C4-2B (cell line): ENCODE measurements at regions not wholly inside any gene's neighbourhood (a gene's known extent, or its start where the extent isn't known, plus 50 kb on each side); places are given as distances from the start of the nearest gene placed in this dataset.

Experiments
- ZFX ChIP-seq: fragments of 450-650 bp; IDR thresholded peaks from 2 replicates; pipeline ENCODE4 v1.6.1; 2017
- TF ChIP-seq, protein P1 (sequence below): fragments of 450-650 bp; conservative IDR thresholded peaks from 2 replicates; pipeline ENCODE4 v1.5.1; 2017; ENCODE audit warnings: mild to moderate bottlenecking

DNA sequence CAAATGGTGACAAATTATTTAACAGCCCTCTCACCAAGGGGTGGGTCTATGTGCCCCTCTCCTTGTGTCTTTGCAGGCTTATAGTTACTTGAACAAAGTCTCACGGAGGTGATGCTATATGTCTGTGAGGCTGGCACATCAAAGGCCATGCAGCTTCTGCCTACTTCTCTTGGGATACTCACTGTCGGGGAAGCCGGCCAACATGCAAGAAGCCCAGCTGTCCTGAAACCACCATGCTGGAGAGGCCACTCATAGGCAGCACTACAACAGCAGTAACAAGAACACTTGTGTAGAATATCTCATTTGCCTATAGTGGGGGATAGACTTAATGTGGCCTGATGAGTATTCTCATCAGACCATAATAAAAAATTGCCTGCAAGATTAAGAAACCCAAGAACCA is 233.7 kb upstream of the NCKAP5 start:
- TF ChIP-seq, protein P1, sequence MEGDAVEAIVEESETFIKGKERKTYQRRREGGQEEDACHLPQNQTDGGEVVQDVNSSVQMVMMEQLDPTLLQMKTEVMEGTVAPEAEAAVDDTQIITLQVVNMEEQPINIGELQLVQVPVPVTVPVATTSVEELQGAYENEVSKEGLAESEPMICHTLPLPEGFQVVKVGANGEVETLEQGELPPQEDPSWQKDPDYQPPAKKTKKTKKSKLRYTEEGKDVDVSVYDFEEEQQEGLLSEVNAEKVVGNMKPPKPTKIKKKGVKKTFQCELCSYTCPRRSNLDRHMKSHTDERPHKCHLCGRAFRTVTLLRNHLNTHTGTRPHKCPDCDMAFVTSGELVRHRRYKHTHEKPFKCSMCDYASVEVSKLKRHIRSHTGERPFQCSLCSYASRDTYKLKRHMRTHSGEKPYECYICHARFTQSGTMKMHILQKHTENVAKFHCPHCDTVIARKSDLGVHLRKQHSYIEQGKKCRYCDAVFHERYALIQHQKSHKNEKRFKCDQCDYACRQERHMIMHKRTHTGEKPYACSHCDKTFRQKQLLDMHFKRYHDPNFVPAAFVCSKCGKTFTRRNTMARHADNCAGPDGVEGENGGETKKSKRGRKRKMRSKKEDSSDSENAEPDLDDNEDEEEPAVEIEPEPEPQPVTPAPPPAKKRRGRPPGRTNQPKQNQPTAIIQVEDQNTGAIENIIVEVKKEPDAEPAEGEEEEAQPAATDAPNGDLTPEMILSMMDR = no peak
- no peak for TF ChIP-seq ZFX
